Astrocyte of the hippocampus (primary cell): ENCODE measurements at regions not wholly inside any gene's neighbourhood (a gene's known extent, or its start where the extent isn't known, plus 50 kb on each side); places are given as distances from the start of the nearest gene placed in this dataset.
"Not testable (repeated sequence)": the region's sequence is repeated elsewhere in the genome, so short reads cannot be mapped to it uniquely, and the experiment has no call there.

ENCODE experiments used
- DNase-seq: peaks from one replicate; pipeline ENCODE4 v3.0.0; 2011; ENCODE audit warnings: low read depth, low spot score

DNA sequence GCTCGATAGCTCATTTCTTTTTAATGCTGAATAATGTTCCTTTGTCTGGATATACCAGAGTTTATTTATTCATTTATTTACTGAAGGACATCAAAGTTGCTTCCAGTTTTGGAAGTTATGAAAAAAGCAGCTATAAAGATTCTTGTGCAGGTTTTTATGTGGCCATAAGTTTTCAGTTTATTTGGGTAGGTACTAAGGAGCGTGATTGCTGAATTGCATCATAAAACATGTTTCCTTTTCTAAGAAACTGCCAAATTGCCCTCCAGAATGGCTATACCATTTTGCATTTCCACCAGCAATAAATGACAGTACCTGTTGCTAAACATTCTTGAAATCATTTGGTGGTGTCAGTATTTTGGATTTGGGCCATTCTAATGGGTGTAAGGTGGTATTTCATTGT, 1067.7 kb upstream of the SPRY2 start:
- no peak for DNase-seq

DNA sequence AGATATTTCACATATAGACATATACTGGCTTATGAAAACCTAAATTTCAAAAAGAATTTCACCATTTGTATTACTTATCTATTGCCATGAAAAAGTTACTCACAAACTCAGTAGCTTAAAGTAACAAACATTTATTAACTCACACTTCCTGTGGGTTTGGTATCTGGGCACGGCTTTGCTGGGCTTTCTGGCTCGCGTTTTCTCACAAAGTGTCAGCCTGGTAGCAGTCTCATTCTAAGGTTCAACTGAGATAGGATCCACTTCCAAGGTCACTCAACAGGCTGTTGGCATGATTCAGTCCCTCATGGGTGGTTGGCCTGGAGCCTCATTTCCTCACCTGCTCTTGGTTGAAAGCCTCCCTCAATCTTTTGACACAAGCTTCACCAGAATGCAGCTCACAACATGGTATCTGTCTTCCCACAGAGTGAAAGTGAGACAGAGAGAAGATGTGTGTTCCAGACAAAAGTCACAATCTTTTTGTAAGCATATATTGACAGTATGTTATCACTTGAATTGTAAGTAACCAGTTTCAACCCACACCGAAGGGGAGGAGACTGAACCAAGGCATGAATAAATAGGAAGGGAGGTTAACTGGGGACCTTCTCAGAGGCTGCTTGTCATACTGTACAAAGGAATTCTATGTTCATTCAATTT, 1065.8 kb upstream of the SPRY2 start:
- no peak for DNase-seq

DNA sequence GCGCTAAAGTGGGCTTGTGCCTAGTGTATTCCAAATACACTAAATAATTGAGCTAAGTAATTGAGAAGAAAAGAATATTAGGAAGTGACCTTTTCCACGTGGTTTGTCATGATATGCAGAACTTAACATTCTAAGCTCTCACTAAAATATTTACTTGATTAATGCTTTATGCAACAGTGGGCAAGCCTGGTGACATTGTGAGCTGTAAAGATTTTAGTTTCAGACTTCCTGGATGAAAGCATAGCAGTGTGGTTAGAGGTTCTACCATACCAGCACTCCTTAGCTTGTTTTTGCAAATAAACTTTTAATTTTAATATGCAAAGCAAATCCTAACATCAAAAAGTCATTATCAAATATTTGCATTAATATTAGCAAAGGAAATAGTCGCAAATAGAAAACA, 1065.1 kb upstream of the SPRY2 start:
- DNase-seq = peak; percentile 1

DNA sequence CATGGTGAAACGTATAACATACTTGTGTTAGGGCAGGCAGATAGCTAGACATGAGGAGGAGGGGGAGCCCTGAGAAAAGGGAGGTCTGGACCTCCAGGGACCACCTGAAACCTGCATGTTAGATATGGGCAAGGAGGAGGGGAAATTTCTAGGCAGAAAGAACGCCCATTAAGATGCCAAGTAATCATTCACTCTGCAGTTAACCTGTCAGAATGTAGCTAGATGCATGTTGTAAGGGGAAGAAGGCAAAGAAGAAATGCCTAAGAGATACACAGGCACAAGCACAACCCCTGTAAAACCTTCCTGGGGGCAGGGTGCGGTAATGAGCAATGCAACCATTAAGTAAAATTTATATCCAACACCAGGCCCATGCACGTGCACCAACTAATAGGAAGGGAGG, 1055.3 kb upstream of the SPRY2 start:
- DNase-seq = no peak

DNA sequence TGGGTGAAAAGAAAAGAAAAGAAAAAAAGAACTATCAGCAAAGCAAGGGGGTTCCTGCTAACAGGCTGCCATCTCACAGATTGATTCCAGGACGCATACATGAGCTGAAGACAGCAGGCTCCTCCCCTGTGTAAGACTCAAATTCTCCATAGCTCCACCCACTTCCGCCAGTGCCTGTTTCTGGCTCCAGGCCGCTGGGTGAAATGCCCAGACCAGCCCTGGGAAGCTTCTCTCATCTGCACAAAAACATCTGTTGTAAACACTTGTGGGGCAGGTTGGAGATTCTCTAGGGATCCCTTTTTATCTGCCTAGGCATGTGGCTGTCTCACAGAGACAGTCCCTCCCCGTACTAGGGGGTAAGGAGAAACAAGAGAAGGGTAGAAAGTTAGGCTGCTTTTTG, 1054.4 kb upstream of the SPRY2 start:
- no peak for DNase-seq

DNA sequence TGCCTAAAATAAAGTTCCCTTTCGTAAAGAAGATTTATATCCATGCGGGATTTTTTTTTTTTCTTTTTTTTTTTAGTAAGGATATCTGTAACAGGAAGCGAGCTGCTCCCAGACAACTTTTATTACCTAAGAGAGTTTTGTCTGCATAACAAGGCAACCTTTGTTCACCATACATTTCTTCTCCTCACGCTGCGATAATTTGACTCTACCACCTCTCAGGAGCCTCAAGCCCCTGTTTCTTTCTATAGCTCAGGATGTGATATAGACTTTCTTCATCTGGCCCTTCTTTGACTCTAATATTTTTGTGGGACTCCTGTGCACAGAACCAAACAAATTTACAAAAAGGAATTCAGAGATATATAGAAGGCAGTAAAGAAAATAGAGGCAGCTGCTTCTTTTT, 1053.7 kb upstream of the SPRY2 start:
- DNase-seq = no peak

DNA sequence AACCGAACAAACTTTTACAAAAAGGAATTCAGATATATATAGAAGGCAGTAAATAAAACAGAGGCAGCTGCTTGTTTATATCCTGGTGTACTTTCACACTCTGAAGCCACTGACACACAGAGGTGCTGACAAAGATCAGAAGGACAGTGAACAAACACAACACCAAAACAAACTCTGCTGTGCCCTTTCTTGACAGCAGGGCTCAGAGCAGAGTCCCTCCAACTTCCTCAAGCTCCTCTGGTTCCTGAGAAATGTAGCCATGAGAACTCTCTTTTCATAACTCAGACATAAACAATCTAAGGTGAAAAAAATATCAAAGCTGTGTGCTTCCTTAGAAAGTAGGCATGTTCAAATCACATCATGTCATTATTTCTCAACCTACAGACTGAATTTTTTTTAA, 1052.8 kb upstream of the SPRY2 start:
- no peak for DNase-seq

DNA sequence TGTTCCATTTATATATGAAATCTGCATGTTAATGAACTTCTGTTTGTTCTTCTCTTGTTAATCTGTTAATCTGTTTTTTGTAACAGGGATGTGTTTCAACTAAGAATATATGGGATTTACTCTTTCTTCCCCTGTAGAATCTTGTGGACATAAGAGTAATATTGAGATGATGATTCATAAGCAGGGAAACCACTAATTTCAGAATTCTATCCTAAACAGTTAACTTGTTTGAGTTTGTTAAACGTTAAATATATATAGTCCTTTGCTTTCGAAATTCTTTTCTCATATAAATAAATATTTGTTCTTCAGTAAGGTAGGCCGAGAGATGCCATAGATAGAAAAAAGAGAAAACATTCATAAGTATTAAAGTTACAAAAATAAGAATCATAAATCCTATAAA, 1052.2 kb upstream of the SPRY2 start:
- no peak for DNase-seq

DNA sequence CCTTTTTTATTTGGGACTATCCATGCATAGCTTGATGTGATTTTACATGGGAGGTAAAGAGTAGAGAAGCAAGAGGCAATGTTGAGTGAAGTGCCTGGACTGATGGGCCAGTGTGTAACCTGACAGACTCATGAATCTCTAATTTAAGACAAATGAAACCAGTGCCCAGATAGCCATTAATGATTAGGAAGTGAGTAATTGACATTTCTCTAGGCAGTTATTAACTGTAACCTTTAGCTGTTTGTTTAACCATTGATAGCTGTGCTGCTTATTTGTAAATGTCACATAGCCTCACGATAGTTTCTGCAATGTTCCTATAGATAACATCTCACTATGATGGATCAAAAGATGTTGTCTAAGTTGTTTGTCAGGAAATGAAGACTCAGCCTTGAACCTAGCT, 1047.5 kb upstream of the SPRY2 start:
- DNase-seq = no peak

DNA sequence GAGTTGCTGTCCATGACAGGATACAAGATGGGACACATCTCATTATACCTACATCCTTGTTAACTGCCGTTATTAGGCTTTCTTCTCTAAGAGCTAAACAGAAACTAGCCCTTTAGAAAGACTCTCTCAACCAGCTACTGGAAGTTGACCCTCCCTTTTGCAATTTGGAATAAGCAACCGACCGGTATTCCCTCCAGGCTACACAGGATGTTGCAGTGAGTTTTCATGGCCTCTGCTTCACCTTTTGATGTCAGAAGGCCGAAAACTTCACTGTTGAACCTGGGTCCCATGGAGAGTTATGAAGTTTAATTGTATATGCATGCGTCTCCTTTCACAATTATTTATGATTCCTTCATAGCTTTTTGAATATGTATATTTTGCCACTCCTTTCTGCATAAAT, 1042.5 kb upstream of the SPRY2 start:
- DNase-seq = no peak

DNA sequence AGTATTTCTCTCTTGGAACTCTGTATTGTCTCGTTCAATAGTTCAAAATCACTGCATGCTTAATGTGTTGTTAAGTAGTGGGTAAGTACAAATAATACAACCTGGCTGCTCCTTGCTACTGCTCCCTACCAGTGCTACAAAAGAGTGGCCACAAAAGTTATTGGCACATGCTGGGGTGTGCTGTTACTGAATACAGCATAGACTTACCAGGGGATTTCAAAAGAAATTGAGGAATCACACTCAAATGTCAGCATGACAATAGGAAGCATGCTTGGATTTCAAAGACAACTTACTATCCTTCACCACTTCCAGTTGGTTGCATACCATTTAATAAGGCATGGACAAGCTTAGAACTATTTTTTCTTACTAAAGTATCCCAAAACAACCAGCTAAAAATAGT, 1041.3 kb upstream of the SPRY2 start:
- no peak for DNase-seq

DNA sequence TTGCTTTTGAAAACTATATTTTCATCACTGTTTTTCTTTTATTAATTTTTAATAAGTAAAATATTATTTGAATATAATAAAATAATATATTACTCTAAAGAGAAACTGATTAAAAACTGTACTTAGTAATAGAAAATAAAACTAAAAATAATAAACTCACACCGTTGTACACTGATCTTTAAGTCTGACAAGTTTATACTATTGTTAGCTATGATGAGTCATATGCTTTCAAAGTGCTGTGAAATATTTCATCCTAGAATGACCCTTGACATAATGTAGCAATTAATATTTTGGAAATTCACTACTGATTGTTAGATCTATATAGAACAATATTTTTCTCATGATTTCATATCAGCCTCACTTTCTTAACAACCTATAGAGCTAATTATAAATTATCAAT, 1040.6 kb upstream of the SPRY2 start:
- no peak for DNase-seq

DNA sequence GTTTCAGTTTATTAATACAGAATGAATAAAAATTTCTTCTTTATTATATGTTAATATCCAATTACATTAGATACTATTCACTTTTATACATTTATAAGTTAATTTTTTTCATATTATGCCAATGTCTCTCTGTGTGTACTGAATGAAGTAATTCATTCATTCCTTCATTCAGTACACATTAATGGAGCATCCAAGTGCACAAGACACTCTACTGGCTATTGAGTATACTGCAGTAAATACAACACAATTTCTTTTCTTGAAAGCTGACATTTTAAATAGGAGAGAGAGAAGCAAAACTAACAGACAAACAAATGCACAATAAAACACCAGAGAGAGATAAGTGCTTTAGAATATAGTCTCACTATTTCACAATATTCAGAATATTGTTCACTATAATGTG, 1038.3 kb upstream of the SPRY2 start:
- DNase-seq = no peak

DNA sequence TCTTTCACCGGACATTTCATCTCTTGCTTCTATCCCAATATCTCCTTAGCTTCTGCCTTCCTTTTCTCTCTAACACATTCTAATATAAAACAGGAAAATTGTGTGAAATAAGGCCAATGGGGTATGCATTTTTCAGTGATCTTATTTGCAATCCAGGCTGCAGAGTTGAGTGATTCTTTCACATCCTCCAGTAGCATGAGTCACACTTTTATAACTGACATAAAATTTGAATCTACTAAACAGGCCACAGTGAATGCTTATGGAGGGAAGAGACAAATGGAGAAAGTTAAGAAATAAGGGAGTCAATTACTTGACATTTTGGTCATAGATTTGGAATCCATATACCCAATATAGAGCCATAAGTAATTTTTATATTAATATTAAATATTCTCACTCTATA, 1037.0 kb upstream of the SPRY2 start:
- no peak for DNase-seq

DNA sequence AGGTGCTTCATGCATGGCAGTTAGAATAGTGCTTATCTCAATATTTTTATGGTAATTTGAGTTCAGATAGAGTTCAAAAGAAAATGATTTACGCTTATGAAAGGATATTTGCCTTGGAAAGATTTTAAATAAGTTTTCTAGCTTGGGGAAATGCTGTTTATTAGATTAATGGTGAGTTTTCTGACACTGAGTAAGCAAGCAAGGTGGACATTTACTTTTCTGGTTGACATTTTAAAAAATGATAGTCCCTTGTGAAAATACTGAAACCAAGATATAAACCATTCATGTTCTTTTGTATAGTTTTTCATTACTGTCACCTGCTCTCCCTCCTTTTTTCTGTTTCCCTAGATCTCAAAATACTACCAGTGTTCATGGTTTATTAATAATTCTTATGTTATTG, 1034.8 kb upstream of the SPRY2 start:
- DNase-seq = no peak

DNA sequence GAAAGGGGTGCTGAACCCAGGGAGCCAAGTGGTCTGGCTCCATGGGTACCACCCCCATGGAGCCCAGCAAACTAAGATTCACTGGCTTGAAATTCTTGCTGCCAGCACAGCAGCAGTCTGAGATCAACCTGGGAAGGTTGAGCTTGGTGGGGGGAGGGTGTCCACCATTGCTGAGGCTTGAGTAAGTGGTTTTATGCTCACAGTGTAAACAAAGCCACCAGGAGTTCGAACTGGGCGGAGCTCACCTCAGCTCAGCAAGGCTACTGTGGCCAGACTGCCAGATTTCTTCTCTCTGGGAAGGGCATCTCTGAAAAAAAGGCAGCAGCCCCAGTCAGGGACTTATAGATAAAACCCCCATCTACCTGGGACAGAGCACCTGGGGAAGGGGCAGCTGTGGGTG, 1021.8 kb upstream of the SPRY2 start:
- DNase-seq = not testable (repeated sequence)

DNA sequence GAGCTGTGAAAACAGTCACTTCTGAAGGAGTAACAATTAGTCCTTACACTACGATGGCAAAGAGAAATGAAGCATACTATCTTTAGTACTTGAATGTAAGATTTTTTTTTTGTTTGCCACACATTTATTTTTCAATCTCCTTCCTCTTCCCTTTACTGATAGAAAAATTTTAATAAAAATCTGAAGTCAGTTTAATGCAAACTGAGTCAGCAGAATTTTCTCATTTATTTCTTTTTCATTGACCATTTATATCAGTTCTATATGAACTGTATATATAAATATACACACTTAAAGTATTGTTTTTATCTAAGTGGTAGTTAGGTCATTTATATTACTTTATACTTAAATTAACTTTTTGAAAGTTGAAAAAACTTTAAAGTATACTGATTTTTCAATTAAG, 1009.1 kb upstream of the SPRY2 start:
- no peak for DNase-seq

DNA sequence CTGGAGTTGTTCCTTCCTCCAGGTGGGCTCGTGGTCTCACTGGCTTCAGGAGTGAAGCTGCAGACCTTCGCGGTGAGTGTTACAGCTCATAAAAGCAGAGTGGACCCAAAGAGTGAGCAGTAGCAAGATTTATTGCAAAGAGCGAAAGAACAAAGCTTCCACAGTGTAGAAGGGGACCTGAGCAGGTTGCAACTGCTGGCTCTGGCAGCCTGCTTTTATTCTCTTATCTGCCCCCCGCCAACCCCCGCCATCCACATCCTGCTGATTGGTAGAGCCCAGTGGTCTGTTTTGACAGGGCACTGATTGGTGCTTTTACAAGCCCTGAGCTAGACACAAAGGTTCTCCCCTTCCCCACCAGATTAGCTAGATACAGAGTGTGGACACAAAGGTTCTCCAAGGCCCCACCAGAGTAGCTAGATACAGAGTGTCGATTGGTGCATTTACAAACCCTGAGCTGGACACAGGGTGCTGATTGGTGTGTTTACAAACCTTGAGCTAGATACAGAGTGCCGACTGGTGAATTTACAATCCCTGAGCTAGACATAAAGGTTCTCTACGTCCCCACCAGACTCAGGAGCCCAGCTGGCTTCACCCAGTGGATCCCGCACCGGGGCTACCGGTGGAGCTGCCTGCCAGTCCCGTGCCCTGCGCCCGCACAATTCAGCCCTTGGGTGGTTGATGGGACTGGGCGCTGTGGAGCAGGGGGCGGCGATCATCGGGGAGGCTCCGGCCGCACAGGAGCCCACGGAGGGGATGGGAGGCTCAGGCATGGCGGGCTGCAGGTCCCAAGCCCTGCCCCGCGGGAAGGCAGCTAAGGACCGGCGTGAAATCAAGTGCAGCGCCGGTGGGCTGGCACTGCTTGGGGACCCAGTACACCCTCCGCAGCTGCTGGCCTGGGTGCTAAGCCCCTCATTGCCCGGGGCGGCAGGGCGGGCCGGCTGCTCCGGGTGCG, 999.5 kb upstream of the SPRY2 start:
- DNase-seq = not testable (repeated sequence)

DNA sequence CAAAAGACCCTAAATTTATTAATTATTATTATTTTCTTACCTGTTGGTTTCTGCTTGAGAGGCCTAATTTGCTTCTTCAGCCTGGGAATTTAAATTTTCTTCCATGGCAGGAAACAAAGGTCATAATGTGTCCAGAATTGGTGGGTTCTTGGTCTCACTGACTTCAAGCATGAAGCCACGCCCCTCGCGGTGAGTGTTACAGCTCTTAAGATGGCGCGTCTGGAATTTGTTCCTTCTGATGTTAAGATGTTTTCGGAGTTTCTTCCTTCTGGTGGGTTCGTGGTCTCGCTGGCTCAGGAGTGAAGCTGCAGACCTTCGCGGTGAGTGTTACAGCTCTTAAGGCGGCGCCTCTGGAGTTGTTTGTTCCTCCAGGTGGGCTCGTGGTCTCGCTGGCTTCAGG, 998.7 kb upstream of the SPRY2 start:
- DNase-seq = not testable (repeated sequence)

DNA sequence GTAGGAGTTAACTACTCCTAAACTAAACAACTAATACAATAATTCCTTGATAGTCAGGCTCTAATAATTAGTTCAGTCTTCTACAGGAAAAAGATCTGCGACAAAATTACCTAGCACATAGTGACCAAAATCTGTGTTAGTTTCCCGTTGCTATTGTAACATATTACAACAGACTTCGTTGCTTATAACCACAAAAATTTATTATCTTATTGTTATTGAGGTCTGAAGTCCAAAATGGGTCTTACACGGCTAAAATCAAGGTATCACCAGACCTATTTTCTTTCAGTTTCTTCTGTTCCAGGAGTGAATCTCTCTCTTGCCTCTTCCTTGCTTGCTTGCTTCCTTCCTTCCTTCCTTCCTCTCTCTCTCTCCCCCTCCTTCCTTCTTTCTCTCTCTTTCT, 993.6 kb upstream of the SPRY2 start:
- no peak for DNase-seq

DNA sequence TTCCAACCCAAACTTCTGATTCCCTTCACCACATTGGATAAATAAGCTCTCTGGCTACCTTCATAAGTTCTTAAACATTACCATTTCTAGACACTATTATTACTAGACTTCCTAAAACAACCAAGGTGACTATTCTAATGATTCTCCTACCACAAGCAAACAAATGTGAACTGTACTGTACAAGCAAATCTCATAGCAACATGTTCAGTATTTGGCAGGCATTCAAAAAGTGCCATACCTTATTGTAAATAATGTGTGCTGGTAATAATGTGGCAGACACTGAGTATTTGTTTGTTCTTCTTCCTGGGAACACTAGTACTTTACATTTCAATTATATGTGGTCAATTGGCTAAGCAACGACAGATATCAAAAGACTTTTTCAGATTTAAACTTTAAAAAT, 986.0 kb upstream of the SPRY2 start:
- DNase-seq = no peak

DNA sequence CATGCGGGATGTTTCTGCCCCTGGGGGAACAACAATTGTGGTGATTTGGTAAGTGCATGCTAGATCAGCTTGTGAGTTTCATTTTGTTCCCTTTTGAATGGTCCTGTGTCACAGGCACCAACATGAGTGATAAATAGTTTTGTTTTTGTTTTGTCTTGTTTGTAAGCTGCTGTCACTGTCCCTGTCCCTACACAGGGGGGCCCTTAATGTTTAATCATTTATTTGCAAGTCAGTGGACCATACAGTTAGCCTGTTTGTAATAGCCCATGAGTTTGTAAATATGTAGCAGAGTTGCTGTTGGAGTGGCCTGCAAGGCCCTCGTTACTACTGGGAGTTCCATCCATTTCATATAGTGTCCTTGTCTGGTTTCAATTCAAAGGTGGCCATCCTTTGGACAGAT, 979.6 kb upstream of the SPRY2 start:
- DNase-seq = no peak

DNA sequence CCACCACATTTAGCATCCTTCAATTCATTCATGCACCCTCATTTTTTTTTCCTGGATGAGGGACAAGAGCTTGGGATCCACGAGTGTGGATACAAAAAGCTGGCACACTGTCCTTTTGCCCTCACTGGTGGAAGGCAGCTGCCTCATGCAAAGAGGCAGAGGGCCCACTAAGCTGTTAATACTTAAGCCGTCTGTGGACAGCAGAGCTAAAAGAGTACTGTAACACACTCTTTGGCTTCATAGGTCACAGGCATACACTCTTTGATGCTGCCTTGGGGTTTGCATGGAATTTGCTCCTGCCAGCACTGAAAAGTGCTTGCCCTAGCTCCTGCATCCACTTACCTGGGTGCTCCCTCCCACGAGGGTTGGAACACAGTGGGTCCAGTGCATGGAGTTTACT, 978.4 kb upstream of the SPRY2 start:
- no peak for DNase-seq
